ENCODE measurements at regions not wholly inside any gene's neighbourhood (a gene's known extent, or its start where the extent isn't known, plus 50 kb on each side); places are given as distances from the start of the nearest gene placed in this dataset.

GRCh38 chr10:111295788-111296187 is 219.0 kb downstream of the ADRA2A start:
- no peak for DNase-seq (ENCODE audit: low spot score)
- H3K4me3 ChIP-seq = no peak overlapping the region
- TF ChIP-seq CTCF (IDR thresholded peaks at IDR 0.05) = no peak
- no peak overlapping the region for H3K27ac ChIP-seq

- DNase-seq (ENCODE audit: low spot score) = no peak
- H3K27ac ChIP-seq = no peak overlapping the region
- H3K4me3 ChIP-seq = no peak overlapping the region
- TF ChIP-seq CTCF (IDR thresholded peaks at IDR 0.05) = no peak
Measured at GRCh38 chr10:111297351-111297848, 220.6 kb downstream of the ADRA2A start.

- no peak for DNase-seq (ENCODE audit: low spot score)
- no peak for TF ChIP-seq CTCF (IDR thresholded peaks at IDR 0.05)
- H3K4me3 ChIP-seq = no peak overlapping the region
- no peak overlapping the region for H3K27ac ChIP-seq
Measured at GRCh38 chr10:111298031-111298430, 221.2 kb downstream of the ADRA2A start.

GRCh38 chr10:111299037-111299436 is 222.2 kb downstream of the ADRA2A start:
- H3K27ac ChIP-seq = no peak overlapping the region
- TF ChIP-seq CTCF (IDR thresholded peaks at IDR 0.05) = no peak
- no peak for DNase-seq (ENCODE audit: low spot score)
- no peak overlapping the region for H3K4me3 ChIP-seq

- no peak for DNase-seq (ENCODE audit: low spot score)
- Histone ChIP-seq H3K4me3 (no peak overlapping the region), H3K27ac (no peak overlapping the region)
- TF ChIP-seq CTCF (IDR thresholded peaks at IDR 0.05) = no peak
Measured at GRCh38 chr10:111303887-111304286, 227.1 kb downstream of the ADRA2A start.

DNA sequence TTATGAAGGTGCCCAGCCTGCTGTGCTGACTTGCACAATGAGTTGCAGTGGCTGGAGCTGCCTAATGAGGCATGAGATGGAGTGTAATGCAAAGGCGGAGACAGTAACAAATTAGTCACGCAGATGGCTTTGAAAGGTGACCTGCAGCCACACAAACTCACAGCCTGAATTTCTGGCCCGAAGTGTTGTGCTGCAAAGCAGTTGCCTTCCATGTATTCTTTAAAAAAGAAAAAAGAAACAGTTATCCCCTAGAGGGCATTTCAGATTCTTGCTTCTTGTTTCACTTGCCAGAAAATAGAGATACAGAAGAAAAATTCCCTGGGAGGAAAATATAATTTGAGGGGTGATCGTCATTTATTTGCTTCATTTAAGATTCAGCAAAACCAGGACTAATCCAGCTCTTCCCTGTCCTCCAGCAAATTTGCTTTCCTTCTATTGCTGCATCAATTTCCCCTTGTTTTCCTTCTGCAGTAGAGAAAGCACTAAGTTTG is 239.9 kb downstream of the ADRA2A start:
- no peak overlapping the region for H3K27ac ChIP-seq
- DNase-seq (ENCODE audit: low spot score) = no peak
- no peak overlapping the region for H3K4me3 ChIP-seq
- no peak for TF ChIP-seq CTCF (IDR thresholded peaks at IDR 0.05)

DNA sequence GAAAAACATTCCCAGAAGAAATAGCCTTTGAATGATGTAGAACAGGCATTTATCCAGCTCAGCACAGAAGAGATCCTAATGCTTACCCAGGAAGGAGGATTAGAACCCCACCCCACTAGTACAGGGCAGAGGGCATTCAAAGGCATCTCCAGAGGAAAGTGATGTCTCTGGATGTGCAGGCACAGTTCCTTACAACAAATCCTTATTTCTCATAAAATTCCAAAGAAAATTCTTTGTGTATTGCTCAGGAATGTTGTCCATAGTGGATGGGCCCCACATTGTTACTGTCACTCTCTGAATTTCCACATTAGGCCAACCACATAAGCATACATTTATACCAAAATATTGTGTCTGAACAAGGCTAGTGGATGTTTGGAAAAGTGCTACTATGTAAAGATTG is 243.0 kb downstream of the ADRA2A start:
- DNase-seq (ENCODE audit: low spot score) = no peak
- Histone ChIP-seq H3K4me3 (no peak overlapping the region), H3K27ac (no peak overlapping the region)
- TF ChIP-seq CTCF (IDR thresholded peaks at IDR 0.05) = no peak
